ENCODE measurements at regions not wholly inside any gene's neighbourhood (a gene's known extent, or its start where the extent isn't known, plus 50 kb on each side); places are given as distances from the start of the nearest gene placed in this dataset.

GRCh38 chr1:99537886-99538617 is 107.9 kb upstream of the PALMD start:
- Mint-ChIP-seq H3K27ac (ENCODE audit: unreplicated experiment) (no peak overlapping the region), H3K27me3 (ENCODE audit: unreplicated experiment) (no peaks in the 10 kb centered on the region), H3K4me3 (ENCODE audit: unreplicated experiment) (no peak overlapping the region), H3K9me3 (ENCODE audit: unreplicated experiment) (no peaks in the 10 kb centered on the region), H3K4me1 (ENCODE audit: unreplicated experiment) (peaks cover 6% of the 10 kb centered on the region), H3K36me3 (ENCODE audit: low read depth, unreplicated experiment) (no peaks in the 10 kb centered on the region)
- no peak for TF ChIP-seq CTCF (IDR thresholded peaks at IDR 0.05; ENCODE audit: unreplicated experiment)
- no peak for DNase-seq (ENCODE audit: low spot score)

GRCh38 chr1:99538618-99538956 is 107.3 kb upstream of the PALMD start:
- no peaks in the 10 kb centered on the region for H3K9me3 Mint-ChIP-seq (ENCODE audit: unreplicated experiment)
- H3K4me3 Mint-ChIP-seq (ENCODE audit: unreplicated experiment): no peak overlapping the region
- H3K4me1 Mint-ChIP-seq (ENCODE audit: unreplicated experiment): peaks cover 6% of the 10 kb centered on the region
- TF ChIP-seq CTCF (IDR thresholded peaks at IDR 0.05; ENCODE audit: unreplicated experiment): no peak
- DNase-seq (ENCODE audit: low spot score): no peak
- H3K27me3 Mint-ChIP-seq (ENCODE audit: unreplicated experiment): no peaks in the 10 kb centered on the region
- no peak overlapping the region for H3K27ac Mint-ChIP-seq (ENCODE audit: unreplicated experiment)
- H3K36me3 Mint-ChIP-seq (ENCODE audit: low read depth, unreplicated experiment): no peaks in the 10 kb centered on the region

- Mint-ChIP-seq H3K27ac (ENCODE audit: unreplicated experiment) (no peak overlapping the region), H3K36me3 (ENCODE audit: low read depth, unreplicated experiment) (no peaks in the 10 kb centered on the region)
- no peak for TF ChIP-seq CTCF (IDR thresholded peaks at IDR 0.05; ENCODE audit: unreplicated experiment)
These were observed 106.8 kb upstream of the PALMD start for GRCh38 chr1:99539131-99539530.

GRCh38 chr1:99540744-99541143 is 105.2 kb upstream of the PALMD start:
- no peak for TF ChIP-seq CTCF (IDR thresholded peaks at IDR 0.05; ENCODE audit: unreplicated experiment)
- Mint-ChIP-seq H3K9me3 (ENCODE audit: unreplicated experiment) (no peaks in the 10 kb centered on the region), H3K4me3 (ENCODE audit: unreplicated experiment) (no peak overlapping the region), H3K27me3 (ENCODE audit: unreplicated experiment) (no peaks in the 10 kb centered on the region), H3K27ac (ENCODE audit: unreplicated experiment) (no peak overlapping the region), H3K36me3 (ENCODE audit: low read depth, unreplicated experiment) (no peaks in the 10 kb centered on the region), H3K4me1 (ENCODE audit: unreplicated experiment) (peaks cover 3% of the 10 kb centered on the region)
- DNase-seq (ENCODE audit: low spot score): no peak

More at GRCh38 chr1:99539131-99539530, 106.8 kb upstream of the PALMD start:
- no peak for DNase-seq (ENCODE audit: low spot score)
- H3K4me1 Mint-ChIP-seq (ENCODE audit: unreplicated experiment): peaks cover 6% of the 10 kb centered on the region
- H3K27me3 Mint-ChIP-seq (ENCODE audit: unreplicated experiment): no peaks in the 10 kb centered on the region
- no peaks in the 10 kb centered on the region for H3K9me3 Mint-ChIP-seq (ENCODE audit: unreplicated experiment)
- H3K4me3 Mint-ChIP-seq (ENCODE audit: unreplicated experiment): no peak overlapping the region

- no peaks in the 10 kb centered on the region for H3K4me1 Mint-ChIP-seq (ENCODE audit: unreplicated experiment)
- no peaks in the 10 kb centered on the region for H3K36me3 Mint-ChIP-seq (ENCODE audit: low read depth, unreplicated experiment)
- TF ChIP-seq CTCF (IDR thresholded peaks at IDR 0.05; ENCODE audit: unreplicated experiment): no peak
- H3K4me3 Mint-ChIP-seq (ENCODE audit: unreplicated experiment): no peak overlapping the region
- H3K9me3 Mint-ChIP-seq (ENCODE audit: unreplicated experiment): no peaks in the 10 kb centered on the region
- no peak for DNase-seq (ENCODE audit: low spot score)
- H3K27me3 Mint-ChIP-seq (ENCODE audit: unreplicated experiment): no peaks in the 10 kb centered on the region
- H3K27ac Mint-ChIP-seq (ENCODE audit: unreplicated experiment): no peak overlapping the region
These were observed 101.6 kb upstream of the PALMD start for GRCh38 chr1:99544328-99544727.
